NCI-H187 treated with DMSO at 0.1 percent for 48 hours (cell line): ENCODE measurements at regions not wholly inside any gene's neighbourhood (a gene's known extent, or its start where the extent isn't known, plus 50 kb on each side); places are given as distances from the start of the nearest gene placed in this dataset.
"Not testable (repeated sequence)": the region's sequence is repeated elsewhere in the genome, so short reads cannot be mapped to it uniquely, and the experiment has no call there.

Experiments used
- DNase-seq: peaks from one replicate; lab custom pipeline; 2025; lab: John Stamatoyannopoulos, UW

- no peak for DNase-seq
Measured at GRCh38 chr22:22193923-22194322, 50.7 kb upstream of the VPREB1 start.

- DNase-seq: not testable (repeated sequence)
Measured at GRCh38 chr22:22193462-22193861, 51.1 kb upstream of the VPREB1 start.

- not testable (repeated sequence) for DNase-seq
Measured at GRCh38 chr22:22193006-22193405, 51.6 kb upstream of the VPREB1 start.

GRCh38 chr22:22189796-22190195 lies 54.8 kb upstream of the VPREB1 start:
- not testable (repeated sequence) for DNase-seq

GRCh38 chr22:22187863-22188262 lies 56.7 kb upstream of the VPREB1 start:
- DNase-seq: not testable (repeated sequence)

- no peak for DNase-seq
Measured at GRCh38 chr22:22187299-22187698, 57.3 kb upstream of the VPREB1 start.

GRCh38 chr22:22185844-22186499 lies 58.6 kb upstream of the VPREB1 start:
- no peak for DNase-seq

GRCh38 chr22:22185217-22185616 lies 59.4 kb upstream of the VPREB1 start:
- DNase-seq: no peak

GRCh38 chr22:22184277-22184807 lies 60.2 kb upstream of the VPREB1 start:
- DNase-seq: no peak

GRCh38 chr22:22182990-22183264 lies 61.7 kb upstream of the VPREB1 start:
- no peak for DNase-seq

- DNase-seq: no peak
Measured at GRCh38 chr22:22182218-22182989, 62.2 kb upstream of the VPREB1 start.

GRCh38 chr22:22181341-22181850 lies 63.2 kb upstream of the VPREB1 start:
- DNase-seq: no peak

- no peak for DNase-seq
Measured at GRCh38 chr22:22180738-22181285, 63.8 kb upstream of the VPREB1 start.

GRCh38 chr22:22179858-22180257 lies 64.7 kb upstream of the VPREB1 start:
- no peak for DNase-seq

- no peak for DNase-seq
Measured at GRCh38 chr22:22178992-22179391, 65.6 kb upstream of the VPREB1 start.

- no peak for DNase-seq
Measured at GRCh38 chr22:22178355-22178965, 66.1 kb upstream of the VPREB1 start.

- no peak for DNase-seq
Measured at GRCh38 chr22:22176929-22177616, 67.5 kb upstream of the VPREB1 start.

- not testable (repeated sequence) for DNase-seq
Measured at GRCh38 chr22:22172896-22173628, 71.5 kb upstream of the VPREB1 start.

- no peak for DNase-seq
Measured at GRCh38 chr22:22171357-22172218, 73.0 kb upstream of the VPREB1 start.

GRCh38 chr22:22169923-22170322 lies 74.7 kb upstream of the VPREB1 start:
- no peak for DNase-seq
